Activated CD4-positive, alpha-beta T cell treated with anti-CD3 and anti-CD28 coated beads, Interleukin-2, amount 50 U/mL, for 16 hours (primary cell): ENCODE measurements at regions not wholly inside any gene's neighbourhood (a gene's known extent, or its start where the extent isn't known, plus 50 kb on each side); places are given as distances from the start of the nearest gene placed in this dataset.

Experiments used
- DNase-seq: peaks from one replicate; pipeline ENCODE4 v3.0.0-alpha.2; 2020

DNA sequence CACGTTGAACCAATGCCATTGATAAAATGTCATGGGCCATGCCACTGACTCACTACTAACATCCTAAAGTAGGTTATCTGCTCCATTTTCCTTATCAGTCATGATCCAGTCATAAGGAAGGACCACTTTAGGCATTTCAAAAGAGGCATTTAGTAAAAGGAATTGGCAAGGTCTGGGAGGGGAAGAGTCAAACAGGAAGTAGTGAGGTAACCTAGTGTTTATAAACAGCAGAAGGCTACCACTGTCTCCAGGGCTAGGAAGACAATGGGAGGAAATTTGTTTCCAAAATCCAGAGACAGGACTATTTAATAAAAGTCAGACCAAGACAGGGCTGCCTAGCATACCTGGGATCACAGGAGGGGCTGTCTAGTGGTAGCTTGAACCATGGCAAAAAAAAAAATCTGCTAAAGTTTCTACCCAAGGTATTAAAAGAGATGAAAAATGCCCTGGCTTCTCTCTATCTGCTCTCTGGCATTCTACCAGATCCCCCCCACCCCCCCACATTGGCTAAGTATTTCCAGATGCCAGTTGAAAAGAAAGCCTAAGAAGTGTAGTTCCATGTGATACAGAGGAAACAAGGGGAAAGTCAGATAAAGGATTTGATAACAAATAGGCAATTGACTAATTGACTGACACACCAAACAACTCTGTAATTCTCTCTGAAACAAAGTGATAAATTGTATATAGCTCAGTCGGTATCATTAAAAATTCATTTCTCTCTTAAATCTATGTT is 50.4 kb upstream of the C11orf87 start:
- DNase-seq, result no peak
